ENCODE measurements at regions not wholly inside any gene's neighbourhood (a gene's known extent, or its start where the extent isn't known, plus 50 kb on each side); places are given as distances from the start of the nearest gene placed in this dataset.

- Histone ChIP-seq H3K27me3 (ENCODE audit: insufficient read depth, low read length) (no peaks in the 10 kb centered on the region), H3K9me3 (ENCODE audit: insufficient read depth, low read depth, low read length) (no peaks in the 10 kb centered on the region), H3K9ac (ENCODE audit: low read depth, low read length) (no peak overlapping the region), H3K4me1 (ENCODE audit: insufficient read depth, low read length) (no peaks in the 10 kb centered on the region), H3K4me3 (ENCODE audit: low read length) (no peak overlapping the region), H3K27ac (ENCODE audit: low read depth, low read length) (no peak overlapping the region), H3K36me3 (ENCODE audit: insufficient read depth, low read length) (no peaks in the 10 kb centered on the region)
- WGBS = 100% methylated on average over 2 of the region's 2 CpGs
Measured at GRCh38 chr11:86128914-86129313, 60.0 kb upstream of the PICALM start.

- H3K27me3 ChIP-seq (ENCODE audit: insufficient read depth, low read length) = no peaks in the 10 kb centered on the region
- H3K9me3 ChIP-seq (ENCODE audit: insufficient read depth, low read depth, low read length) = no peaks in the 10 kb centered on the region
- H3K4me3 ChIP-seq (ENCODE audit: low read length) = no peak overlapping the region
- H3K9ac ChIP-seq (ENCODE audit: low read depth, low read length) = no peak overlapping the region
- H3K36me3 ChIP-seq (ENCODE audit: insufficient read depth, low read length) = no peaks in the 10 kb centered on the region
- no peaks in the 10 kb centered on the region for H3K4me1 ChIP-seq (ENCODE audit: insufficient read depth, low read length)
- H3K27ac ChIP-seq (ENCODE audit: low read depth, low read length) = no peak overlapping the region
Measured at GRCh38 chr11:86126862-86127261, 58.0 kb upstream of the PICALM start.

GRCh38 chr11:86124251-86125233 is 55.7 kb upstream of the PICALM start:
- Histone ChIP-seq H3K9me3 (ENCODE audit: insufficient read depth, low read depth, low read length) (no peaks in the 10 kb centered on the region), H3K4me1 (ENCODE audit: insufficient read depth, low read length) (no peaks in the 10 kb centered on the region)
- 88% methylated on average over 3 of the region's 3 CpGs for WGBS

GRCh38 chr11:86122773-86123172 is 53.9 kb upstream of the PICALM start:
- Histone ChIP-seq H3K27me3 (ENCODE audit: insufficient read depth, low read length) (no peaks in the 10 kb centered on the region), H3K27ac (ENCODE audit: low read depth, low read length) (no peak overlapping the region), H3K9ac (ENCODE audit: low read depth, low read length) (no peak overlapping the region), H3K9me3 (ENCODE audit: insufficient read depth, low read depth, low read length) (no peaks in the 10 kb centered on the region), H3K36me3 (ENCODE audit: insufficient read depth, low read length) (no peaks in the 10 kb centered on the region), H3K4me1 (ENCODE audit: insufficient read depth, low read length) (no peaks in the 10 kb centered on the region), H3K4me3 (ENCODE audit: low read length) (no peak overlapping the region)
- 90% methylated on average over 1 of the region's 1 CpG for WGBS

More at GRCh38 chr11:86124251-86125233, 55.7 kb upstream of the PICALM start:
- Histone ChIP-seq H3K9ac (ENCODE audit: low read depth, low read length) (no peak overlapping the region), H3K36me3 (ENCODE audit: insufficient read depth, low read length) (no peaks in the 10 kb centered on the region), H3K27ac (ENCODE audit: low read depth, low read length) (no peak overlapping the region), H3K27me3 (ENCODE audit: insufficient read depth, low read length) (no peaks in the 10 kb centered on the region), H3K4me3 (ENCODE audit: low read length) (no peak overlapping the region)

GRCh38 chr11:86120807-86121206 is 51.9 kb upstream of the PICALM start:
- H3K4me3 ChIP-seq (ENCODE audit: low read length) = no peak overlapping the region
- H3K9me3 ChIP-seq (ENCODE audit: insufficient read depth, low read depth, low read length) = no peaks in the 10 kb centered on the region
- no peaks in the 10 kb centered on the region for H3K4me1 ChIP-seq (ENCODE audit: insufficient read depth, low read length)
- no peak overlapping the region for H3K27ac ChIP-seq (ENCODE audit: low read depth, low read length)
- 100% methylated on average over 1 of the region's 2 CpGs for WGBS
- H3K36me3 ChIP-seq (ENCODE audit: insufficient read depth, low read length) = no peaks in the 10 kb centered on the region
- no peak overlapping the region for H3K9ac ChIP-seq (ENCODE audit: low read depth, low read length)
- H3K27me3 ChIP-seq (ENCODE audit: insufficient read depth, low read length) = no peaks in the 10 kb centered on the region

- no peak overlapping the region for H3K4me3 ChIP-seq (ENCODE audit: low read length)
- no peak overlapping the region for H3K27ac ChIP-seq (ENCODE audit: low read depth, low read length)
- H3K9me3 ChIP-seq (ENCODE audit: insufficient read depth, low read depth, low read length) = no peaks in the 10 kb centered on the region
- H3K36me3 ChIP-seq (ENCODE audit: insufficient read depth, low read length) = no peaks in the 10 kb centered on the region
- no peaks in the 10 kb centered on the region for H3K27me3 ChIP-seq (ENCODE audit: insufficient read depth, low read length)
- H3K4me1 ChIP-seq (ENCODE audit: insufficient read depth, low read length) = no peaks in the 10 kb centered on the region
- WGBS = no CpG with 5 or more reads among the region's 1 CpG
- no peak overlapping the region for H3K9ac ChIP-seq (ENCODE audit: low read depth, low read length)
Measured at GRCh38 chr11:86119906-86120305, 51.0 kb upstream of the PICALM start.

GRCh38 chr11:86119077-86119476 is 50.2 kb upstream of the PICALM start:
- Histone ChIP-seq H3K9ac (ENCODE audit: low read depth, low read length) (no peak overlapping the region), H3K27ac (ENCODE audit: low read depth, low read length) (no peak overlapping the region), H3K4me3 (ENCODE audit: low read length) (no peak overlapping the region), H3K4me1 (ENCODE audit: insufficient read depth, low read length) (no peaks in the 10 kb centered on the region), H3K9me3 (ENCODE audit: insufficient read depth, low read depth, low read length) (no peaks in the 10 kb centered on the region), H3K27me3 (ENCODE audit: insufficient read depth, low read length) (no peaks in the 10 kb centered on the region), H3K36me3 (ENCODE audit: insufficient read depth, low read length) (no peaks in the 10 kb centered on the region)
- 90% methylated on average over 3 of the region's 3 CpGs for WGBS

Measured in HUES64 (cell line).